ENCODE measurements at regions not wholly inside any gene's neighbourhood (a gene's known extent, or its start where the extent isn't known, plus 50 kb on each side); places are given as distances from the start of the nearest gene placed in this dataset.

GRCh38 chrX:26747877-26748276 is 531.9 kb downstream of the MAGEB5 start:
- TF ChIP-seq EZH2 (IDR thresholded peaks at IDR 0.05) (no peak), CTCF (IDR thresholded peaks at IDR 0.05) (no peak), EZH2phosphoT487 (IDR thresholded peaks at IDR 0.05) (no peak)

All from neural progenitor cell (in vitro differentiated cells).